ENCODE measurements at regions not wholly inside any gene's neighbourhood (a gene's known extent, or its start where the extent isn't known, plus 50 kb on each side); places are given as distances from the start of the nearest gene placed in this dataset.

DNA sequence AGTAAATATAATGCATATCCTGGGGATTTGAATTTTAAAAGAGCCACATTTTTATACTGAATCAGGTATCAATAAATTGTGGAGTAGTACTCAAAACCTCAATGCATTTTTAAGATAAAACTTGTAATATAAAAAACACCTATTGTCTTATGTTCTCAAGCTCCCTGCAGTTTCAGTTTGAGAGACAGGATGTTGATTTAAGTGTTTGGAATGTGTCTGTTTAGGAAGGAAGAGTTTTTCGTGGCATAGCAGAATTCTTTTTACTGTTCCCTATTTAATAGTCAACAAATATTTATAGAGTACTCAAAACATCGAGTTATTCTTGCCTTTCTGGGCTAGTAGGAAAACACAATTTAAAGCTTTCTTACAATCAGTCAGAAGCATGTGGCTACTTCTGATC lies 146.1 kb upstream of the BCHE start:
- Histone ChIP-seq H3K18ac (ENCODE audit: low read depth, low read length) (no peak overlapping the region), H3K4ac (ENCODE audit: low read depth, low read length) (no peak overlapping the region), H2AK9ac (replicated peaks; ENCODE audit: low read depth, low read length, poor library complexity) (no peak overlapping the region), H3K14ac (replicated peaks; ENCODE audit: low read depth, low read length) (no peak overlapping the region), H3K36me3 (ENCODE audit: control insufficient read depth, insufficient read depth, low read length) (no peaks in the 10 kb centered on the region), H3K4me1 (ENCODE audit: control insufficient read depth, insufficient read depth, low read length) (no peaks in the 10 kb centered on the region), H4K8ac (ENCODE audit: low read depth in 2 of 2, low read length in 2 of 2) (no peak overlapping the region), H2AK5ac (ENCODE audit: low read depth, low read length) (no peak overlapping the region), H2BK120ac (ENCODE audit: low read depth, low read length) (no peak overlapping the region), H2BK20ac (ENCODE audit: low read depth, low read length) (no peak overlapping the region), H3K27me3 (ENCODE audit: control insufficient read depth, insufficient read depth, low read length) (no peaks in the 10 kb centered on the region), H3K56ac (ENCODE audit: extremely low read depth, insufficient read depth, low read length) (no peak overlapping the region), H3K9me1 (ENCODE audit: insufficient read depth, low read length) (no peaks in the 10 kb centered on the region), H4K5ac (ENCODE audit: low read depth, low read length) (no peak overlapping the region), H2BK15ac (ENCODE audit: low read depth, low read length) (no peak overlapping the region), H3K27ac (ENCODE audit: insufficient read depth, low read length) (no peak overlapping the region), H4K91ac (ENCODE audit: insufficient read depth, low read depth, low read length) (no peak overlapping the region), H3K79me1 (ENCODE audit: low read depth in 1 of 2, low read length in 2 of 2) (no peaks in the 10 kb centered on the region), H3K4me3 (ENCODE audit: insufficient read depth, low read depth, low read length) (no peak overlapping the region), H2BK5ac (ENCODE audit: low read depth, low read length, poor library complexity, severe bottlenecking) (no peak overlapping the region), H3K9me3 (ENCODE audit: control insufficient read depth, insufficient read depth, low read length) (peaks cover 2% of the 10 kb centered on the region; the same call in 1 of the 2 replicates), H2AFZ (replicated peaks; ENCODE audit: low read length, poor library complexity) (no peak overlapping the region), H4K20me1 (ENCODE audit: insufficient read depth, low read length) (no peaks in the 10 kb centered on the region), H3K4me2 (ENCODE audit: low read depth, low read length) (no peak overlapping the region), H3K9ac (ENCODE audit: low read depth, low read length) (no peak overlapping the region), H3K23ac (ENCODE audit: low read depth, low read length) (no peak overlapping the region)
- ChIA-PET CTCF (no interaction called here), POLR2A (ENCODE audit: unreplicated experiment) (no interaction called here)
- ATAC-seq (ENCODE audit: low read depth) = no peak
- in situ Hi-C loops (cut with MboI; ENCODE audit: low sequenced_read_pairs) (no loop called here), intact Hi-C loops (cut with micrococcal nuclease) (no loop called here), dilution Hi-C loops (cut with HindIII; ENCODE audit: low sequenced_read_pairs, unreplicated experiment) (no loop called here)
- WGBS, 2 experiments (ENCODE audit: extremely low coverage in 2 of 2, insufficient read length in 1 of 2) = no CpG with 5 or more reads among the region's 2 CpGs
- no peak for DNase-seq
- TF ChIP-seq, protein P1, sequence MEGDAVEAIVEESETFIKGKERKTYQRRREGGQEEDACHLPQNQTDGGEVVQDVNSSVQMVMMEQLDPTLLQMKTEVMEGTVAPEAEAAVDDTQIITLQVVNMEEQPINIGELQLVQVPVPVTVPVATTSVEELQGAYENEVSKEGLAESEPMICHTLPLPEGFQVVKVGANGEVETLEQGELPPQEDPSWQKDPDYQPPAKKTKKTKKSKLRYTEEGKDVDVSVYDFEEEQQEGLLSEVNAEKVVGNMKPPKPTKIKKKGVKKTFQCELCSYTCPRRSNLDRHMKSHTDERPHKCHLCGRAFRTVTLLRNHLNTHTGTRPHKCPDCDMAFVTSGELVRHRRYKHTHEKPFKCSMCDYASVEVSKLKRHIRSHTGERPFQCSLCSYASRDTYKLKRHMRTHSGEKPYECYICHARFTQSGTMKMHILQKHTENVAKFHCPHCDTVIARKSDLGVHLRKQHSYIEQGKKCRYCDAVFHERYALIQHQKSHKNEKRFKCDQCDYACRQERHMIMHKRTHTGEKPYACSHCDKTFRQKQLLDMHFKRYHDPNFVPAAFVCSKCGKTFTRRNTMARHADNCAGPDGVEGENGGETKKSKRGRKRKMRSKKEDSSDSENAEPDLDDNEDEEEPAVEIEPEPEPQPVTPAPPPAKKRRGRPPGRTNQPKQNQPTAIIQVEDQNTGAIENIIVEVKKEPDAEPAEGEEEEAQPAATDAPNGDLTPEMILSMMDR (conservative IDR thresholded peaks at IDR 0.05; ENCODE audit: low read depth, low read length) = no peak
- TF ChIP-seq, protein P2, sequence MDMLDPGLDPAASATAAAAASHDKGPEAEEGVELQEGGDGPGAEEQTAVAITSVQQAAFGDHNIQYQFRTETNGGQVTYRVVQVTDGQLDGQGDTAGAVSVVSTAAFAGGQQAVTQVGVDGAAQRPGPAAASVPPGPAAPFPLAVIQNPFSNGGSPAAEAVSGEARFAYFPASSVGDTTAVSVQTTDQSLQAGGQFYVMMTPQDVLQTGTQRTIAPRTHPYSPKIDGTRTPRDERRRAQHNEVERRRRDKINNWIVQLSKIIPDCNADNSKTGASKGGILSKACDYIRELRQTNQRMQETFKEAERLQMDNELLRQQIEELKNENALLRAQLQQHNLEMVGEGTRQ (IDR thresholded peaks at IDR 0.05; ENCODE audit: low read depth, low read length) = no peak
- TF ChIP-seq, protein P3, sequence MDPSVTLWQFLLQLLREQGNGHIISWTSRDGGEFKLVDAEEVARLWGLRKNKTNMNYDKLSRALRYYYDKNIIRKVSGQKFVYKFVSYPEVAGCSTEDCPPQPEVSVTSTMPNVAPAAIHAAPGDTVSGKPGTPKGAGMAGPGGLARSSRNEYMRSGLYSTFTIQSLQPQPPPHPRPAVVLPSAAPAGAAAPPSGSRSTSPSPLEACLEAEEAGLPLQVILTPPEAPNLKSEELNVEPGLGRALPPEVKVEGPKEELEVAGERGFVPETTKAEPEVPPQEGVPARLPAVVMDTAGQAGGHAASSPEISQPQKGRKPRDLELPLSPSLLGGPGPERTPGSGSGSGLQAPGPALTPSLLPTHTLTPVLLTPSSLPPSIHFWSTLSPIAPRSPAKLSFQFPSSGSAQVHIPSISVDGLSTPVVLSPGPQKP (IDR thresholded peaks at IDR 0.05; ENCODE audit: borderline replicate concordance, low read depth, low read length) = no peak
- TF ChIP-seq MXI1 (IDR thresholded peaks at IDR 0.05; ENCODE audit: borderline replicate concordance, low read depth, low read length) (no peak), RCOR1 (IDR thresholded peaks at IDR 0.05; ENCODE audit: insufficient replicate concordance, low read length) (no peak), CEBPB (IDR thresholded peaks at IDR 0.05; ENCODE audit: low read depth, low read length) (no peak), POLR2A (IDR thresholded peaks at IDR 0.05; ENCODE audit: low read depth, low read length) (no peak), NFE2L2 (IDR thresholded peaks at IDR 0.05; ENCODE audit: low read depth, low read length) (no peak), CHD1 (IDR thresholded peaks at IDR 0.05; ENCODE audit: low read depth, low read length) (no peak)
- BruUV-seq (replicated peaks) = no TSS peak

Measured in IMR-90 (cell line).